PC-9 (cell line): ENCODE measurements at regions not wholly inside any gene's neighbourhood (a gene's known extent, or its start where the extent isn't known, plus 50 kb on each side); places are given as distances from the start of the nearest gene placed in this dataset.

Experiments used
- EZH2 ChIP-seq: fragments of 200-600 bp; sonication (generic); IDR thresholded peaks from 2 replicates; pipeline ENCODE4 v1.8.0; 2017; ENCODE audit warnings: antibody characterized with exemption, low read depth
- TF ChIP-seq, protein P1 (sequence below): fragments of 200-600 bp; sonication (generic); conservative IDR thresholded peaks from 2 replicates; pipeline ENCODE4 v1.6.1; 2017; ENCODE audit warnings: mixed run types, antibody characterized with exemption, mild to moderate bottlenecking, moderate library complexity

DNA sequence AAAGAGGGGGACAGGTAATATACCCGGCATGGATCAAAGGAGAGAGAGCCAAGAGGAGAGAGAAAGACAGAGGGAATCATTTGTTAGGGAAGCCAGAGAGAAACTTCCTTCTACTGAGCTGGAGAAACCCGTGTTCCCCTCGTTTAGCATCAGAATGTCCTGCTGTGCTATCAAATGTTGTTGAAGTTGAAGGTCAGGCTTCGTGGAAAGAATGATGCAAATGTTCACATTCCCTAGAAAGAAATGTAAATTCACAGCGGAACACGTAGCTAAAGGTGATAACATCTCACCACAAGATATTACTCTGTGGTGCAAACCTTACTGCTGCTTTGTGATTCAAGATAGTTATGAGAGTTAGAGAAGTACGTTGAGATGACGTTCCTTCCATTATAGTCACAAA, 258.1 kb downstream of the LNPK start:
- TF ChIP-seq, protein P1, sequence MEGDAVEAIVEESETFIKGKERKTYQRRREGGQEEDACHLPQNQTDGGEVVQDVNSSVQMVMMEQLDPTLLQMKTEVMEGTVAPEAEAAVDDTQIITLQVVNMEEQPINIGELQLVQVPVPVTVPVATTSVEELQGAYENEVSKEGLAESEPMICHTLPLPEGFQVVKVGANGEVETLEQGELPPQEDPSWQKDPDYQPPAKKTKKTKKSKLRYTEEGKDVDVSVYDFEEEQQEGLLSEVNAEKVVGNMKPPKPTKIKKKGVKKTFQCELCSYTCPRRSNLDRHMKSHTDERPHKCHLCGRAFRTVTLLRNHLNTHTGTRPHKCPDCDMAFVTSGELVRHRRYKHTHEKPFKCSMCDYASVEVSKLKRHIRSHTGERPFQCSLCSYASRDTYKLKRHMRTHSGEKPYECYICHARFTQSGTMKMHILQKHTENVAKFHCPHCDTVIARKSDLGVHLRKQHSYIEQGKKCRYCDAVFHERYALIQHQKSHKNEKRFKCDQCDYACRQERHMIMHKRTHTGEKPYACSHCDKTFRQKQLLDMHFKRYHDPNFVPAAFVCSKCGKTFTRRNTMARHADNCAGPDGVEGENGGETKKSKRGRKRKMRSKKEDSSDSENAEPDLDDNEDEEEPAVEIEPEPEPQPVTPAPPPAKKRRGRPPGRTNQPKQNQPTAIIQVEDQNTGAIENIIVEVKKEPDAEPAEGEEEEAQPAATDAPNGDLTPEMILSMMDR = no peak
- no peak for TF ChIP-seq EZH2
